NCI-H774 (cell line): ENCODE measurements at regions not wholly inside any gene's neighbourhood (a gene's known extent, or its start where the extent isn't known, plus 50 kb on each side); places are given as distances from the start of the nearest gene placed in this dataset.
"Not testable (repeated sequence)": the region's sequence is repeated elsewhere in the genome, so short reads cannot be mapped to it uniquely, and the experiment has no call there.

Experiments used
- DNase-seq: peaks from one replicate; lab custom pipeline; 2025; lab: John Stamatoyannopoulos, UW

GRCh38 chr5:89850513-89850865, 559.1 kb downstream of the CETN3 start:
- no peak for DNase-seq

- no peak for DNase-seq
Observed at GRCh38 chr5:89849830-89850512, 559.6 kb downstream of the CETN3 start.

- DNase-seq = no peak
Observed at GRCh38 chr5:89847743-89848142, 561.8 kb downstream of the CETN3 start.

GRCh38 chr5:89844548-89844947, 565.0 kb downstream of the CETN3 start:
- no peak for DNase-seq

- no peak for DNase-seq
Observed at GRCh38 chr5:89842531-89842930, 567.0 kb downstream of the CETN3 start.

GRCh38 chr5:89840906-89841305, 568.6 kb downstream of the CETN3 start:
- DNase-seq = no peak

- no peak for DNase-seq
Observed at GRCh38 chr5:89830691-89831090, 578.9 kb downstream of the CETN3 start.

GRCh38 chr5:89827960-89828359, 581.6 kb downstream of the CETN3 start:
- DNase-seq = no peak

- no peak for DNase-seq
Observed at GRCh38 chr5:89827359-89827758, 582.2 kb downstream of the CETN3 start.

GRCh38 chr5:89826938-89827337, 582.6 kb downstream of the CETN3 start:
- DNase-seq = no peak

GRCh38 chr5:89823046-89823445, 586.5 kb downstream of the CETN3 start:
- no peak for DNase-seq

GRCh38 chr5:89817841-89818240, 591.7 kb downstream of the CETN3 start:
- DNase-seq = no peak

- DNase-seq = no peak
Observed at GRCh38 chr5:89816038-89816437, 593.5 kb downstream of the CETN3 start.

- not testable (repeated sequence) for DNase-seq
Observed at GRCh38 chr5:89800735-89801134, 608.8 kb downstream of the CETN3 start.

- not testable (repeated sequence) for DNase-seq
Observed at GRCh38 chr5:89794504-89794903, 615.1 kb downstream of the CETN3 start.

GRCh38 chr5:89779734-89780133, 629.8 kb downstream of the CETN3 start:
- not testable (repeated sequence) for DNase-seq

GRCh38 chr5:89777758-89778157, 631.8 kb downstream of the CETN3 start:
- DNase-seq = no peak

- no peak for DNase-seq
Observed at GRCh38 chr5:89769975-89770374, 639.6 kb downstream of the CETN3 start.

- DNase-seq = no peak
Observed at GRCh38 chr5:89759802-89760201, 649.8 kb downstream of the CETN3 start.

GRCh38 chr5:89758146-89758545, 651.4 kb downstream of the CETN3 start:
- no peak for DNase-seq

- no peak for DNase-seq
Observed at GRCh38 chr5:89756955-89757354, 652.6 kb downstream of the CETN3 start.

GRCh38 chr5:89755024-89755423, 654.5 kb downstream of the CETN3 start:
- no peak for DNase-seq

- no peak for DNase-seq
Observed at GRCh38 chr5:89735082-89735481, 674.5 kb downstream of the CETN3 start.

GRCh38 chr5:89733772-89734171, 675.8 kb downstream of the CETN3 start:
- no peak for DNase-seq
